Lower lobe of right lung (tissue), 2 donors: ENCODE measurements at regions not wholly inside any gene's neighbourhood (a gene's known extent, or its start where the extent isn't known, plus 50 kb on each side); places are given as distances from the start of the nearest gene placed in this dataset.
A peak's percentile ranks its signal among the peaks of the same experiment; 100 is the strongest.
"Not testable (repeated sequence)": the region's sequence is repeated elsewhere in the genome, so short reads cannot be mapped to it uniquely, and the experiment has no call there.

ENCODE experiments used
- ATAC-seq, 2 donors: fragments of 200-7000 bp; cut with Tn5 transposase; one replicate each; pipeline ENCODE4 v1.9.1; 2020 to 2022; ENCODE audit warnings: mild to moderate bottlenecking in 2 of 2, moderate library complexity in 2 of 2
- DNase-seq: peaks from one replicate; pipeline ENCODE4 v3.0.0-alpha.2; 2020
- H3K27ac ChIP-seq: fragments of 200-600 bp; one replicate; pipeline ENCODE4 v1.8.0; 2022
- H3K27me3 ChIP-seq: fragments of 200-600 bp; one replicate; pipeline ENCODE4 v1.8.0; 2022; ENCODE audit warnings: low read depth
- H3K36me3 ChIP-seq: fragments of 200-600 bp; one replicate; pipeline ENCODE4 v1.8.0; 2022; ENCODE audit warnings: mild to moderate bottlenecking
- H3K4me1 ChIP-seq: fragments of 200-600 bp; one replicate; pipeline ENCODE4 v1.8.0; 2022
- H3K4me3 ChIP-seq: fragments of 200-600 bp; one replicate; pipeline ENCODE4 v1.8.0; 2022; ENCODE audit warnings: mild to moderate bottlenecking
- H3K9me3 ChIP-seq: fragments of 200-600 bp; one replicate; pipeline ENCODE4 v1.8.0; 2022
- intact Hi-C: fragments of 100-400 bp; cut with DNase I; formaldehyde crosslinking; loops from one replicate; pipeline ENCODE4 v1.11.0; 2022
- TF ChIP-seq, protein P1 (sequence below): fragments of 200-600 bp; IDR thresholded peaks from one replicate; pipeline ENCODE4 v1.8.0; 2022; ENCODE audit warnings: antibody characterized with exemption, mild to moderate bottlenecking
- donor health status: DM: no; HTN: yes; CAD: no; lungs with severe emphysema.

DNA sequence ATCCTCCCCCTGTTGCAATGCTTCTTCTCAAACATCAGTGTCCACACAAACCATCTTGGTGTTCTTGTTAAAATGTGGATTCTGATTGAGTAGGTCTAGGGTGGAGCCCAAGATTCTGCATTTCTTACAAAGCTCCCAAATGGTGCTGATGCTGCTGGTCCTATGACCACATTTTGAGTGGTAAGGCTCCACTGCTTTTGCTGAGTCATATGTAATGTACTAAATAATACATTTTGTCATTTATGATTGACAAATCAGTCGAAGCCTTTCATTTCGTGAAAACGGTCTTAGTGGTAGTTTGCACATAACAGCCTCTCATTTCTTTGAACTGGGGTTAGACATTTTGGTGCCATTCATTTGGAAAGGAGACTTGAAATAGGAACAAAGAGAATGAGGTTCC is 286.3 kb upstream of the DPP6 start:
- intact Hi-C loops, H3K27me3 ChIP-seq, H3K9me3 ChIP-seq, H3K36me3 ChIP-seq, H3K27ac ChIP-seq, H3K4me3 ChIP-seq, DNase-seq, ATAC-seq, H3K4me1 ChIP-seq: not testable (repeated sequence)

DNA sequence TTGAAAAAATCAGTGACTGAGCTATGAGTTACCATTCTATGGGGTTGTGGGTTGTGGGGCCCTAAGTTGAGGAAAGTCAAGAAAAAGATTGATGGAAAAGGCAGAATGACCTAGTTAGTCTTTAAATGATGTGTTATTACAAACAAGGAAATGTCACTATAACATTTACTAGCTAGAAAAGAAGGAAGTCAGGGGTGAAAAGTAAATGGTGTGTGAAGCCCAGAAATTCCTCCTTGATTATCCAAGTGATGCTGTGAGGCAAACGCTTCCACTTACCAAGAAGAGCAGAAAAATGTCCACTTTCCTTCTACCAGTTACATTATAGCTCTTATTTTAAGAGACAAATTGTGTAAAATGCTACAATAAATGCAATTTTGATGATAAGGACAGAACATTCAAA is 285.3 kb upstream of the DPP6 start:
- DNase-seq, H3K27ac ChIP-seq, H3K27me3 ChIP-seq, intact Hi-C loops, ATAC-seq, H3K36me3 ChIP-seq, H3K4me1 ChIP-seq, H3K9me3 ChIP-seq, H3K4me3 ChIP-seq: not testable (repeated sequence)

DNA sequence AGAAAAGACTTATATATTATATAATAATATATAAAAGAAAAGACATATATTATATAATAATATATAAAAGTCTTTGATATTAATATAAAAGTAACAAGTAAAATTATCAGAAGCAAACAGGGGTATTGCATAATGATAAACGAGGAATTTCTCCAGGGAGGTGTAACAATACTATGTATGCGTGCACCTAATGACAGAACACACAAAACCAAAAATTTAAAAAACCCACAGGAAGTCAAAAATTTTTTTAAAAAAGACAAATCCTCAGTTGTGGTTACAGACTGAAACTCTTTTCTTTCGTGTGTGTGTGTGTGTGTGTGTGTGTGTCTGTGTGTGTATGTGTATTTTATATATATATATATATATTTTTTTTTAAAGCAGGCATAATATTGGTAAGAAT is 279.2 kb upstream of the DPP6 start:
- no peaks in the 10 kb centered on the region for H3K9me3 ChIP-seq
- H3K4me3 ChIP-seq: no peak overlapping the region
- no peaks in the 10 kb centered on the region for H3K27me3 ChIP-seq
- intact Hi-C loops: no loop called here
- H3K27ac ChIP-seq: no peak overlapping the region
- DNase-seq (no peak), ATAC-seq (no peak)
- H3K36me3 ChIP-seq: no peaks in the 10 kb centered on the region
- no peaks in the 10 kb centered on the region for H3K4me1 ChIP-seq
- TF ChIP-seq, protein P1, sequence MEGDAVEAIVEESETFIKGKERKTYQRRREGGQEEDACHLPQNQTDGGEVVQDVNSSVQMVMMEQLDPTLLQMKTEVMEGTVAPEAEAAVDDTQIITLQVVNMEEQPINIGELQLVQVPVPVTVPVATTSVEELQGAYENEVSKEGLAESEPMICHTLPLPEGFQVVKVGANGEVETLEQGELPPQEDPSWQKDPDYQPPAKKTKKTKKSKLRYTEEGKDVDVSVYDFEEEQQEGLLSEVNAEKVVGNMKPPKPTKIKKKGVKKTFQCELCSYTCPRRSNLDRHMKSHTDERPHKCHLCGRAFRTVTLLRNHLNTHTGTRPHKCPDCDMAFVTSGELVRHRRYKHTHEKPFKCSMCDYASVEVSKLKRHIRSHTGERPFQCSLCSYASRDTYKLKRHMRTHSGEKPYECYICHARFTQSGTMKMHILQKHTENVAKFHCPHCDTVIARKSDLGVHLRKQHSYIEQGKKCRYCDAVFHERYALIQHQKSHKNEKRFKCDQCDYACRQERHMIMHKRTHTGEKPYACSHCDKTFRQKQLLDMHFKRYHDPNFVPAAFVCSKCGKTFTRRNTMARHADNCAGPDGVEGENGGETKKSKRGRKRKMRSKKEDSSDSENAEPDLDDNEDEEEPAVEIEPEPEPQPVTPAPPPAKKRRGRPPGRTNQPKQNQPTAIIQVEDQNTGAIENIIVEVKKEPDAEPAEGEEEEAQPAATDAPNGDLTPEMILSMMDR: no peak

DNA sequence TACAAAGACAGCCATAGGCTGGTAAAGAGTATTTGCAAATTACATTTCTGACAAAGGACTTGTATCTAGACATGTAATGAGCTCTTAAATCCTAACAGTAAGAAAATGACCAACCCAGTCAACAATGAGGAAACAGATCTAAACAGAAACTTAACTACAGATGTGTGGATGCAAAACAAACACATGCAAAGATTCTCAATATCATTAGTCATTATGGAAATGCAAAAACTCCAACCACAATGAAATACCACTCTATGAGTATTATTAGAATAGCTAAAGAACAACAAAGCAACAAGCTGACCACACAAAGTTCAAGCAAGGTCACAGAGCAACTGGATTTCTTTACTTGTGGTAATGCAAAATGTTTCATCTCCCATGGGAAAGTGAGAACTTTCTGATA is 275.3 kb upstream of the DPP6 start:
- ATAC-seq, intact Hi-C loops: not testable (repeated sequence)

DNA sequence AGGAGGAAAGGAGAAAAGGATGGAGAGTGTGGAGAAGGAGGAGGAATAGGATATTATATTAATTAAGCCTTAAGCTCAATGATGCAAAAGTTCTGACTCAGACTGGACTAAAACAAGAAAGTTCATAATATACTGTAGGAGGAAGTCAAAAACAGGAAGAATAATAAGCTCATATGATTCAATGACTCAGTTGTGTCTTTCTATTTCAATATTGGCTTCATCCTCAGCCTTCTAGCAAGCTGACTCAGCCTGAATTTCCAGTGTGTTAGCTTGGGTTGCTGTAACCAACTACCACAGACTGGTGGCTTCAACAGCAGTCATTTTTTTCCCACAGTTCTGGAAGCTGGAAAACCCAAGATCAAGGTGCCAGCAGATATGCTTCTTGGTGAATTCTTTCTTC is 254.8 kb upstream of the DPP6 start:
- DNase-seq, H3K4me3 ChIP-seq, H3K27ac ChIP-seq, H3K36me3 ChIP-seq, ATAC-seq, H3K9me3 ChIP-seq, intact Hi-C loops, H3K27me3 ChIP-seq, H3K4me1 ChIP-seq: not testable (repeated sequence)

More for the DNA sequence above, 275.3 kb upstream of the DPP6 start:
- H3K4me3 ChIP-seq, H3K36me3 ChIP-seq, H3K27me3 ChIP-seq, H3K4me1 ChIP-seq, H3K9me3 ChIP-seq, H3K27ac ChIP-seq, DNase-seq: not testable (repeated sequence)

DNA sequence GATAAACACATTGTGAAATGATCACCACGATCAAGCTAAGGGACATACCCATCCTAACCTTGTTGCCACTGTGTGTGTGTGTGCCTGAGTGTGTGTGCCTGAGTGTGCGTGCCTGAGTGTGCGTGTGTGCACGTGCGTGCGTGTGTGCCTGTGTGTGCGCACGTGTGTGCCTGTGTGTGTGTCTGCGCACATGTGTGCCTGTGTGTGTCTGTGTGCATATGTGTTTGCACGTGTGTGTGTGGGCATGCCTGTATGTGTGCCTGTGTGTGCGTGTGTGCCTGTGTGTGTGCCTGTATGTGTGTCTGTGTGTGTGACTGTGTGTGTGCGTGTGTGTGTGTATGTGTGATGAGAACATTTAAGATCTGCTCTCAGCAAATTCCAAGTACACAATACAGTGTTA is 244.1 kb upstream of the DPP6 start:
- Histone ChIP-seq H3K36me3 (no peaks in the 10 kb centered on the region), H3K27me3 (no peaks in the 10 kb centered on the region), H3K4me1 (no peaks in the 10 kb centered on the region), H3K4me3 (no peak overlapping the region), H3K9me3 (no peaks in the 10 kb centered on the region), H3K27ac (no peak overlapping the region)
- intact Hi-C loops: no loop called here
- TF ChIP-seq, protein P1: no peak
- ATAC-seq (peak in 1 of 2 donors; percentile 43), DNase-seq (no peak)

DNA sequence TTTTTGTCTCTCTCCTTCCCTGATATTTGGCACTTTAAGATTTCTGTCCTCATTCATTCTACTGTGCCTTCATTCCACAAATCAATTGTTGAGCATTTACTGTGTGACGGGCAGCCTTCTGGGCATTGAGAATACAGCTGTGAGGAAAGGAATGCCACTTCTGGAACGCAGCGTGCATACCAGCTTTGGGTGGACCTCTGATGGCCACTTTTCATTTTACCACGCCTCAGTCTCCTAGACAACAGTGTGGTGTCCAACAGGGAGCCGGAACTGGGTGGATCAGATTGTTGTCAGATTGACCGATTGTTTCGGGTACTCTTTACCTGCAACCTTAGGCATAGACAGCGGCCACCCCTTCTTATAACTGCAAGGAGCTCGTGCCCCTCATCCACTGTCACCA is 222.7 kb upstream of the DPP6 start:
- TF ChIP-seq, protein P1: no peak
- ATAC-seq (peak; percentile 80 to 82), DNase-seq (no peak)
- Histone ChIP-seq H3K36me3 (no peaks in the 10 kb centered on the region), H3K27me3 (no peaks in the 10 kb centered on the region), H3K4me3 (no peak overlapping the region), H3K9me3 (no peaks in the 10 kb centered on the region), H3K27ac (no peak overlapping the region), H3K4me1 (no peaks in the 10 kb centered on the region)
- intact Hi-C loops: no loop called here

DNA sequence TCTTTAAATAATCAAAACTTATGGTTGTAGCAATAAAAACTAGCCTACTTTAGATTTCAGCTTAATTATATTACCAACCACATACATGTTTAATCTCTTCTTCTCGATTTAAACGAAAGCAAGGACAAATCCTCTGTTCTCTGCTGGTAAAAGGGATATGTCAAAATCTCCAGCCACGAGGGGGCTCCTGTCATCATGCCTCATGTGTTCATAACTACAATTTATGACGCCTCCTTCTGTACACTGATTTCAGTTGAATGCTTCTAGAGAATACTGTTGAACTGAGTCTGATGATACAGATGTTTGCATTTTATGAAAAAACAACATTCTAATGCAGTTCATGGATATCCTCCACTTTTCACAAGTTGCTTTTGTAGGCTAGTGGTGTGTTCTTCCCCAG is 220.0 kb upstream of the DPP6 start:
- DNase-seq (no peak), ATAC-seq (no peak)
- no peaks in the 10 kb centered on the region for H3K36me3 ChIP-seq
- no peak overlapping the region for H3K27ac ChIP-seq
- intact Hi-C loops: no loop called here
- H3K9me3 ChIP-seq: no peaks in the 10 kb centered on the region
- H3K4me1 ChIP-seq: no peaks in the 10 kb centered on the region
- no peak overlapping the region for H3K4me3 ChIP-seq
- no peaks in the 10 kb centered on the region for H3K27me3 ChIP-seq
- TF ChIP-seq, protein P1: no peak
